ENCODE measurements at regions not wholly inside any gene's neighbourhood (a gene's known extent, or its start where the extent isn't known, plus 50 kb on each side); places are given as distances from the start of the nearest gene placed in this dataset.

DNA sequence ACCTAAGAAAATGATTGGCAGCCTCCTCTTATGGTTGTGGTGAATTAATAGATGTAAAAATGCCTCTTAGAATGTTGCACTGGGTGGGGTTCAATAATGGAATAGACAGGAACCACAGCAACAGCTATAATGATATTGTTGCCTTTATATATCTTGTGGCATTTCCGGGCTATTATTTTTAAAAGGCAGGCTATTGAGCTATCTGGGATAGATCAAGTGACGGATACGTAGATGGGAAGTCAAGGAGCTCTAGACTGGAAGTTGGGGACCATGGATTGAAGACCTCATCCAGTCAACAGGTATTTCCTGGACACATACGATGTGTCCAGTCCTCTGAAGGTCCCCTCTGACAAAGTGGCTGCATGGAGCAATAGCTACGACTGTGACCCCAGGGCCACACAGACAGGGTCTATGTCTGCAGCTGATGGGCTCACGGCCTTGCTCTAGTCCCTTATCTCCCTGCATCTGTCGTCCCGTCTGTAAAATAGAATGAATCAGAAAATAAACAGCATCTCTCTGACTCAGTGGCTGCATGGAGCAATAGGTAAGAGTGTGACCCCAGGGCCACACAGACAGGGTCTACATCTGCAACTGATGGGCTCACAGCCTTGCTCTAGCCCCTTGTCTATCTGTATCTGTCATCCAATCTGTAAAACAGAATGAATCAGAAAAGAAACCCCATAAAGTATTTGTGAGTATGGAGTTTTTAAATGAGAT is 117.7 kb upstream of the FOXF1 start:
- TF ChIP-seq, protein P1, sequence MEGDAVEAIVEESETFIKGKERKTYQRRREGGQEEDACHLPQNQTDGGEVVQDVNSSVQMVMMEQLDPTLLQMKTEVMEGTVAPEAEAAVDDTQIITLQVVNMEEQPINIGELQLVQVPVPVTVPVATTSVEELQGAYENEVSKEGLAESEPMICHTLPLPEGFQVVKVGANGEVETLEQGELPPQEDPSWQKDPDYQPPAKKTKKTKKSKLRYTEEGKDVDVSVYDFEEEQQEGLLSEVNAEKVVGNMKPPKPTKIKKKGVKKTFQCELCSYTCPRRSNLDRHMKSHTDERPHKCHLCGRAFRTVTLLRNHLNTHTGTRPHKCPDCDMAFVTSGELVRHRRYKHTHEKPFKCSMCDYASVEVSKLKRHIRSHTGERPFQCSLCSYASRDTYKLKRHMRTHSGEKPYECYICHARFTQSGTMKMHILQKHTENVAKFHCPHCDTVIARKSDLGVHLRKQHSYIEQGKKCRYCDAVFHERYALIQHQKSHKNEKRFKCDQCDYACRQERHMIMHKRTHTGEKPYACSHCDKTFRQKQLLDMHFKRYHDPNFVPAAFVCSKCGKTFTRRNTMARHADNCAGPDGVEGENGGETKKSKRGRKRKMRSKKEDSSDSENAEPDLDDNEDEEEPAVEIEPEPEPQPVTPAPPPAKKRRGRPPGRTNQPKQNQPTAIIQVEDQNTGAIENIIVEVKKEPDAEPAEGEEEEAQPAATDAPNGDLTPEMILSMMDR (IDR thresholded peaks at IDR 0.05; ENCODE audit: insufficient read depth, low read length, poor library complexity, severe bottlenecking): no peak
- Histone ChIP-seq H3K4me3 (replicated peaks; ENCODE audit: low read depth, low read length) (no peak overlapping the region), H3K36me3 (ENCODE audit: control insufficient read depth, insufficient read depth, low read length) (no peaks in the 10 kb centered on the region), H3K27me3 (replicated peaks; ENCODE audit: control insufficient read depth, insufficient read depth, low read length) (no peaks in the 10 kb centered on the region)
- no peak for DNase-seq (ENCODE audit: extremely low read depth, insufficient read length)

DNA sequence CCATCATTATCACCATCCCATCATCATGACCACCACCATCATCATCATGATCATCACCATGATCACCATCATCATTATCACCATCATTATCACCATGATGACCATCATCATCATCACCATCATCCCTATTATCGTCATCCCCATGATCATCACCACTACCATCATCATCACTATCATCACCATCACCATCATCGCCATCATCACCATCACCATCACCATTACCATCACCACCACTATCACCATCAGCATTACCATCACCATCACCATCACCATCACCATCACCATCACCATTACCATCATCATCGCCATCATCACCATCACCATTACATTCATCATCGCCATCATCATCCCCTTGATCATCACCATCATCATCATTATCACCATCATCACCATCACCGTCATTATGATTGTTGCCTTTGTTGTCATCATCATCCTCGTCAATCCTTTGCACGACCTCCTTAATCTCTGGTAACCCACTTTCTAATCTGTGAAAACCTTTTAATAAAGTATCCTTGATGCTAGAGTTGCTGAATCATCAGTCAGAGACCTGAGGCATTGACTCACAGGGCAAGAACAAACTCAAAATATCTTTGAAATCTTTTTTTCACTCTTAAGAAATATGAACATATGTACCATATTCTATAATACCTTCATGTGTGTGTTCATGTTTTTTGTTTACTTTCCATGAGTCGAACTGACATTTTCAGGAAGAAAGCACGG is 116.3 kb upstream of the FOXF1 start:
- no peak for DNase-seq (ENCODE audit: extremely low read depth, insufficient read length)
- TF ChIP-seq, protein P1 (IDR thresholded peaks at IDR 0.05; ENCODE audit: insufficient read depth, low read length, poor library complexity, severe bottlenecking): no peak
- no peaks in the 10 kb centered on the region for H3K27me3 ChIP-seq (replicated peaks; ENCODE audit: control insufficient read depth, insufficient read depth, low read length)

DNA sequence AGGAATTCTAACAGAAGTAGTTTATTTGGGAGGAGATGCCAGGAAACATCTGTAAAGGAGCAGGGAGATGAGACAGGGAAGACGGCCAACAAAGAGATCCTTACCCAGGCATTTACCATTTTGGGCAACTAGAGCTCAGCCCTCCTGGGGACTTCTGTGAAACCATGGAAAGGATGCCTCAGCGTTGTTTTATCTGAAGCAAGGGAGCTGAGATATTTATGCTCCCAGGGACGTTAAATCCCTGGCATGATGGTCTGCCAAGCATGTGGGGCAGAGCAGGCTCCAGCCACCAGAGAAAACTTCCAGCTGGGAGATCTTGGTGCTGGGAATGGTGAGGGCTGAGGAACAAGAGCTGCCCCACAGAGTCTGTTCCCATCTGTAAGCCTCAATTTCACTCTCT is 114.8 kb upstream of the FOXF1 start:
- TF ChIP-seq, protein P1 (IDR thresholded peaks at IDR 0.05; ENCODE audit: insufficient read depth, low read length, poor library complexity, severe bottlenecking): no peak
- H3K4me3 ChIP-seq (replicated peaks; ENCODE audit: low read depth, low read length): no peak overlapping the region
- H3K27me3 ChIP-seq (replicated peaks; ENCODE audit: control insufficient read depth, insufficient read depth, low read length): no peaks in the 10 kb centered on the region
- DNase-seq (ENCODE audit: extremely low read depth, insufficient read length): no peak
- H3K36me3 ChIP-seq (ENCODE audit: control insufficient read depth, insufficient read depth, low read length): no peaks in the 10 kb centered on the region

More for the DNA sequence above, 116.3 kb upstream of the FOXF1 start:
- Histone ChIP-seq H3K36me3 (ENCODE audit: control insufficient read depth, insufficient read depth, low read length) (no peaks in the 10 kb centered on the region), H3K4me3 (replicated peaks; ENCODE audit: low read depth, low read length) (no peak overlapping the region)

DNA sequence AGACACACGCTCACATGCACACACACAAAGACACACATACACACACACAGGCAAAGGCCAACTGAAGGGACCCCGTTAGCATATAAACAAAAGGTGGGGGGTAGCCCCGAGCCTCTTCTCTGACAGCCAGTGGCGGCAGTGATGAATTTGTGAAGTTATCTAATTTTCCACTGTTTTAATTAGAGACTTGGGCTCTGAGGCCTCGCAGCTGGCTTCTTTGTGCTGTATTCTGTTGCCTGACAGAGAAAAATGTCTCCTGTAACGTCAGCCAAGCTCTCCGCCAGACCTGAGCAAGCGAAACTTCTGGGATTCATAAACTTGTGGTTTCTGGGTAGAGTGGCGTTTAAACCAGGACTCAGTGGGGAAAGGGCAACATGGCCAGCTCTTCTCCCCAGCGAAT is 113.9 kb upstream of the FOXF1 start:
- Histone ChIP-seq H3K27me3 (replicated peaks; ENCODE audit: control insufficient read depth, insufficient read depth, low read length) (no peaks in the 10 kb centered on the region; the same call in 1 of the 2 replicates), H3K4me3 (replicated peaks; ENCODE audit: low read depth, low read length) (no peak overlapping the region), H3K36me3 (ENCODE audit: control insufficient read depth, insufficient read depth, low read length) (no peaks in the 10 kb centered on the region)
- no peak for DNase-seq (ENCODE audit: extremely low read depth, insufficient read length)
- TF ChIP-seq, protein P1 (IDR thresholded peaks at IDR 0.05; ENCODE audit: insufficient read depth, low read length, poor library complexity, severe bottlenecking): no peak

DNA sequence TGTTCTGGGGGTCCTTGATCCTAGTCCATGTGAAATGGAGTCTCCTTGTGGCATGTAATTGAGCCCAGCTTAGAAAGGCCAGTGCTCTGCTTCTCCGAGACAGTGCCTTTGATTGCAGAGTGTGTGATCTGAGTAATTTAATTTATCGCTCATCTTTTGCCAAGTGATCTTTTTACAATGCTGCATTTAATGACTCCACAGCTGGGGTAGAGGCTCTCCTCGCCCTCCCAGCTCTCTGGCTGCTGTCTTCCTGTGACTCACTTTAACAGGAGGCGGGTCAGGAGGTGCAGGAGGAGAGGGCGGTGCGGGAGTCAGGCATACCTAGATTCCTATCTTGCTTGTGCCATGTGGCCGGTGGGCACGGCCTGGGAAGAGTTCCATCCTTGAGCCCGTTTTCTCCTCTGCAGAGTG is 113.4 kb upstream of the FOXF1 start:
- TF ChIP-seq, protein P1 (IDR thresholded peaks at IDR 0.05; ENCODE audit: insufficient read depth, low read length, poor library complexity, severe bottlenecking): no peak
- no peaks in the 10 kb centered on the region for H3K36me3 ChIP-seq (ENCODE audit: control insufficient read depth, insufficient read depth, low read length)
- H3K27me3 ChIP-seq (replicated peaks; ENCODE audit: control insufficient read depth, insufficient read depth, low read length): no peaks in the 10 kb centered on the region; the same call in 1 of the 2 replicates
- H3K4me3 ChIP-seq (replicated peaks; ENCODE audit: low read depth, low read length): no peak overlapping the region
- DNase-seq (ENCODE audit: extremely low read depth, insufficient read length): no peak

All from GM06990 (cell line).